ENCODE measurements at regions not wholly inside any gene's neighbourhood (a gene's known extent, or its start where the extent isn't known, plus 50 kb on each side); places are given as distances from the start of the nearest gene placed in this dataset.
A peak's percentile ranks its signal among the peaks of the same experiment; 100 is the strongest.

GRCh38 chr13:31940076-31940475 lies 91.5 kb upstream of the FRY start:
- H3K4me1 ChIP-seq (replicated peaks; ENCODE audit: insufficient read depth), result peaks cover 10% of the 10 kb centered on the region
- ChIA-PET POLR2A (ENCODE audit: unreplicated experiment) (no interaction called here), CTCF (no interaction called here)

GRCh38 chr13:31943591-31943990 lies 88.0 kb upstream of the FRY start:
- ChIA-PET CTCF (no interaction called here), POLR2A (ENCODE audit: unreplicated experiment) (no interaction called here)
- H3F3A ChIP-seq (ENCODE audit: insufficient read depth, low read depth), result peaks cover 25% of the 10 kb centered on the region; the same call in 1 of the 2 replicates
- H3K79me2 ChIP-seq (ENCODE audit: low read depth), result no peaks in the 10 kb centered on the region
- TF ChIP-seq EZH2 (IDR thresholded peaks at IDR 0.05; ENCODE audit: low read depth) (no peak), CTCF (conservative IDR thresholded peaks at IDR 0.05) (no peak)
- no peaks in the 10 kb centered on the region for H3K9me3 ChIP-seq (ENCODE audit: insufficient read depth, low read depth)
- H3K36me3 ChIP-seq (ENCODE audit: low read depth), result no peaks in the 10 kb centered on the region
- no peaks in the 10 kb centered on the region for H4K20me1 ChIP-seq (ENCODE audit: insufficient read depth)
- no peak overlapping the region for H3K4me2 ChIP-seq
- H3K27me3 ChIP-seq (ENCODE audit: insufficient read depth, low read depth), result no peaks in the 10 kb centered on the region
- no peak overlapping the region for H2AFZ ChIP-seq
- intact Hi-C loops (cut with micrococcal nuclease; ENCODE audit: unreplicated experiment), result no loop called here
- no peak for DNase-seq
- H3K4me3 ChIP-seq, result no peak overlapping the region
- H3K27ac ChIP-seq, result no peak overlapping the region
- BruUV-seq (replicated peaks), result no TSS peak
- H3K9me2 ChIP-seq (ENCODE audit: insufficient read depth), result no peaks in the 10 kb centered on the region; the same call in none of the 2 replicates
- H3K4me1 ChIP-seq (replicated peaks; ENCODE audit: insufficient read depth), result peaks cover 24% of the 10 kb centered on the region

More at GRCh38 chr13:31940076-31940475, 91.5 kb upstream of the FRY start:
- Histone ChIP-seq H3K36me3 (ENCODE audit: low read depth) (no peaks in the 10 kb centered on the region), H3K4me3 (no peak overlapping the region), H3F3A (ENCODE audit: insufficient read depth, low read depth) (peaks cover 12% of the 10 kb centered on the region; the same call in 1 of the 2 replicates), H3K79me2 (ENCODE audit: low read depth) (no peaks in the 10 kb centered on the region), H3K9me3 (ENCODE audit: insufficient read depth, low read depth) (no peaks in the 10 kb centered on the region), H3K27me3 (ENCODE audit: insufficient read depth, low read depth) (no peaks in the 10 kb centered on the region), H2AFZ (no peak overlapping the region), H3K27ac (no peak overlapping the region), H3K4me2 (no peak overlapping the region), H4K20me1 (ENCODE audit: insufficient read depth) (no peaks in the 10 kb centered on the region), H3K9me2 (ENCODE audit: insufficient read depth) (no peaks in the 10 kb centered on the region; the same call in none of the 2 replicates)
- intact Hi-C loops (cut with micrococcal nuclease; ENCODE audit: unreplicated experiment), result no loop called here
- TF ChIP-seq EZH2 (IDR thresholded peaks at IDR 0.05; ENCODE audit: low read depth) (no peak), CTCF (conservative IDR thresholded peaks at IDR 0.05) (no peak)
- no TSS peak for BruUV-seq (replicated peaks)
- DNase-seq, result no peak

- Histone ChIP-seq H3K27ac (peak overlapping the region; percentile 80), H3K27me3 (ENCODE audit: insufficient read depth, low read depth) (no peaks in the 10 kb centered on the region), H3K9me3 (ENCODE audit: insufficient read depth, low read depth) (no peaks in the 10 kb centered on the region), H3F3A (ENCODE audit: insufficient read depth, low read depth) (peaks cover 25% of the 10 kb centered on the region; the same call in 1 of the 2 replicates), H3K4me1 (replicated peaks; ENCODE audit: insufficient read depth) (peaks cover 24% of the 10 kb centered on the region), H3K36me3 (ENCODE audit: low read depth) (no peaks in the 10 kb centered on the region), H3K4me3 (peak overlapping the region; percentile 21; the same call in 1 of the 2 replicates), H4K20me1 (ENCODE audit: insufficient read depth) (no peaks in the 10 kb centered on the region), H3K79me2 (ENCODE audit: low read depth) (no peaks in the 10 kb centered on the region), H2AFZ (0 out of 2 replicates have a peak overlapping the region, but pooled peaks have one; percentile 6), H3K9me2 (ENCODE audit: insufficient read depth) (no peaks in the 10 kb centered on the region; the same call in none of the 2 replicates), H3K4me2 (peak overlapping the region; percentile 75)
- TF ChIP-seq CTCF (conservative IDR thresholded peaks at IDR 0.05) (no peak), EZH2 (IDR thresholded peaks at IDR 0.05; ENCODE audit: low read depth) (no peak)
- ChIA-PET CTCF (interaction anchor here (0.6 to 1.1 kb wide), 2 partner anchors 35 to 363 kb away, joined by 4 read pairs; no protein-coding TSS in a partner anchor), POLR2A (ENCODE audit: unreplicated experiment) (interaction anchor here (0.6 kb wide), 1 partner anchor 793 kb away, joined by 5 read pairs; no protein-coding TSS in a partner anchor)
- no peak for DNase-seq
- intact Hi-C loops (cut with micrococcal nuclease; ENCODE audit: unreplicated experiment), result no loop called here
- no TSS peak for BruUV-seq (replicated peaks)
These were observed 87.1 kb upstream of the FRY start for GRCh38 chr13:31944262-31945160.

Measured in PC-9 (cell line).